ENCODE measurements at regions not wholly inside any gene's neighbourhood (a gene's known extent, or its start where the extent isn't known, plus 50 kb on each side); places are given as distances from the start of the nearest gene placed in this dataset.
A peak's percentile ranks its signal among the peaks of the same experiment; 100 is the strongest.

DNA sequence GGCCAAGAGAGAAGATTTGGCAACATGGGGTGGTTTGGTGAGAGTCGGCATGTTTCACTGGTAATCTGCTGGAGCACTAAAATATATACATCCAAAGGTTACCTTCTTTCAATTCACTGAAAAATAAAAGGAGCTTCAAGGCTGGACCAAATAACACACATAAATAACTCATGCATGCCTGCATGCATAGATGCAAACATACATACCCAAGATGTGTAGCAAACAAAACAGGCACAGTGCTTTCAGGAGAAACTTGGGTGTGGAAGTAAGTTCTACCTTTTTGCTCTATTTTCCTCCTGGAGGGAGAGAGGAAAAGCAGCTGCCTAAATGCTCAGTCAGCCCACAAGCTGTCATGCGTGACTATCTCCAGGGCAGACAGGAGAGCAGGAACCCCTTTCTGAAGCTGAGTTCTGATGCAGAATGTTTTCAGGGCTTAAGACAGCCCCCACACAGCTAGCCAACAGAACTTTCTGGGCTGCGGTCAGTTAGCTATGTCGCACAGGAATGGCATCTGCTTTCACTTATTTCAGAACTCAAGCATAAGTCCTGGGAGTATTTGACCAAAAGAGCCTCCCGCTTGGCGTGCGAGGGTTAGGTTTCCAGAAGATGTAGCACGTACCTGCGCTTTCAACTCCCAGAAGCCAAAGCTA lies 166.2 kb downstream of the TOMM20 start:
- no peak overlapping the region for H3K4me3 Mint-ChIP-seq (ENCODE audit: unreplicated experiment)
- no peaks in the 10 kb centered on the region for H3K36me3 Mint-ChIP-seq (ENCODE audit: insufficient read depth, unreplicated experiment)
- POLR2A ChIA-PET = interaction anchor here (0.6 to 2.2 kb wide), 15 partner anchors 9 to 1658 kb away, joined by 3 to 13 read pairs (median 5); no protein-coding TSS in a partner anchor
- no peaks in the 10 kb centered on the region for H3K27me3 Mint-ChIP-seq (ENCODE audit: insufficient read depth, unreplicated experiment)
- DNase-seq (ENCODE audit: unreplicated experiment) = peak; percentile 80
- no TSS peak for BruUV-seq (replicated peaks)
- intact Hi-C loops (cut with micrococcal nuclease) = loop anchor here (2.0 kb wide), 2 partner anchors 34 to 36 kb away; no protein-coding TSS in a partner anchor
- TF ChIP-seq, protein P1, sequence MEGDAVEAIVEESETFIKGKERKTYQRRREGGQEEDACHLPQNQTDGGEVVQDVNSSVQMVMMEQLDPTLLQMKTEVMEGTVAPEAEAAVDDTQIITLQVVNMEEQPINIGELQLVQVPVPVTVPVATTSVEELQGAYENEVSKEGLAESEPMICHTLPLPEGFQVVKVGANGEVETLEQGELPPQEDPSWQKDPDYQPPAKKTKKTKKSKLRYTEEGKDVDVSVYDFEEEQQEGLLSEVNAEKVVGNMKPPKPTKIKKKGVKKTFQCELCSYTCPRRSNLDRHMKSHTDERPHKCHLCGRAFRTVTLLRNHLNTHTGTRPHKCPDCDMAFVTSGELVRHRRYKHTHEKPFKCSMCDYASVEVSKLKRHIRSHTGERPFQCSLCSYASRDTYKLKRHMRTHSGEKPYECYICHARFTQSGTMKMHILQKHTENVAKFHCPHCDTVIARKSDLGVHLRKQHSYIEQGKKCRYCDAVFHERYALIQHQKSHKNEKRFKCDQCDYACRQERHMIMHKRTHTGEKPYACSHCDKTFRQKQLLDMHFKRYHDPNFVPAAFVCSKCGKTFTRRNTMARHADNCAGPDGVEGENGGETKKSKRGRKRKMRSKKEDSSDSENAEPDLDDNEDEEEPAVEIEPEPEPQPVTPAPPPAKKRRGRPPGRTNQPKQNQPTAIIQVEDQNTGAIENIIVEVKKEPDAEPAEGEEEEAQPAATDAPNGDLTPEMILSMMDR (IDR thresholded peaks at IDR 0.05; ENCODE audit: unreplicated experiment) = no peak
- peak overlapping the region; percentile 28 for H3K27ac Mint-ChIP-seq (ENCODE audit: low read depth, unreplicated experiment)
- no peaks in the 10 kb centered on the region for H3K9me3 Mint-ChIP-seq (ENCODE audit: unreplicated experiment)
- peaks cover 41% of the 10 kb centered on the region for H3K4me1 Mint-ChIP-seq (ENCODE audit: insufficient read depth, unreplicated experiment)
- CTCF ChIA-PET = interaction anchor here (0.5 to 1.4 kb wide), 9 partner anchors 8 to 463 kb away, joined by 3 read pairs; no protein-coding TSS in a partner anchor

DNA sequence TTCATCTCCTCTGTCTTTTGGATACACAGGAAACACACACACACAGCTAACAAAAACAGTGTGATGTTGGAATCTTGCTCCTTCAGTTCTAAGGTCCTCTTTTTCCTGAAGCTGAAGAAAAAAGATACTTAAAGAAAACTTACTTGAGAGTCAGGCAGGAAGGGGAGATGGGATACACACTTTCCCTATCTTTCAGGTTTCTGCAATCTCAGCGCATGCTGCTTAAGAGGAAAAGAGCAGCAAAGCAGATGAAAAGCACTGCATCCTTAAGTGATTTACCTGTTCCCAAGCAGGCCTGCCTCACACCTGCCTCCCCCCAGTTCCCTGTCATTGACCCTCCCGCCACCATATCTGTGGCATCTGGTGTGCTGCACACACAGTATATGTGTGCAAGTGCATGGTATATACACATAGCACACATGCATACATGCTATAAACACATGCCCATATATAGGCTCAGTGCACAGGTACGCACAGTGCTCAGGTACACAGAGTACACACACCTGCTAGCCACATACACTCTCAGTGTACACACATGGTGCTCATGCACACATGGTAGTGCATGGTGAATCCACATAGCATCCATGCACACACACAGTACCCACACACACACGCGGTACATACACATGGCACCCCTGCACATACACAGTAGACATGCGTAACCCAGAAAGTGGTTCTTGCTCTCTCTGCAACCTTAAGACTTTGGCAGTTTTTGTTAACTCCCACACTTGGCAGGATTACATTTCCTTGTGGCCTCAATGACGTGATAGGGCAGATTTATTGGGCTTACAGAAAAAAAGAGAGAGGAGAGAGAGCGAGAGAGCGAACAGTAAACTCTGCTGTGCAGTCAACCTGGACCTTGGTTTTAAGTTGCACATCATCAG lies 166.9 kb downstream of the TOMM20 start:
- Mint-ChIP-seq H3K4me1 (ENCODE audit: insufficient read depth, unreplicated experiment) (peaks cover 48% of the 10 kb centered on the region), H3K36me3 (ENCODE audit: insufficient read depth, unreplicated experiment) (no peaks in the 10 kb centered on the region), H3K4me3 (ENCODE audit: unreplicated experiment) (no peak overlapping the region), H3K27me3 (ENCODE audit: insufficient read depth, unreplicated experiment) (no peaks in the 10 kb centered on the region), H3K27ac (ENCODE audit: low read depth, unreplicated experiment) (peak overlapping the region; percentile 28), H3K9me3 (ENCODE audit: unreplicated experiment) (no peaks in the 10 kb centered on the region)
- peak; percentile 87 for DNase-seq (ENCODE audit: unreplicated experiment)
- BruUV-seq (replicated peaks) = no TSS peak
- TF ChIP-seq, protein P1 (IDR thresholded peaks at IDR 0.05; ENCODE audit: unreplicated experiment) = no peak
- ChIA-PET CTCF (interaction anchor here (0.6 to 1.4 kb wide), 6 partner anchors 7 to 480 kb away, joined by 3 to 4 read pairs (median 3); no protein-coding TSS in a partner anchor), POLR2A (interaction anchor here (0.6 to 2.2 kb wide), 9 partner anchors 10 to 349 kb away, joined by 3 to 13 read pairs (median 6); no protein-coding TSS in a partner anchor)
- intact Hi-C loops (cut with micrococcal nuclease) = loop anchor here (2.0 kb wide), 2 partner anchors 35 kb away; no protein-coding TSS in a partner anchor

DNA sequence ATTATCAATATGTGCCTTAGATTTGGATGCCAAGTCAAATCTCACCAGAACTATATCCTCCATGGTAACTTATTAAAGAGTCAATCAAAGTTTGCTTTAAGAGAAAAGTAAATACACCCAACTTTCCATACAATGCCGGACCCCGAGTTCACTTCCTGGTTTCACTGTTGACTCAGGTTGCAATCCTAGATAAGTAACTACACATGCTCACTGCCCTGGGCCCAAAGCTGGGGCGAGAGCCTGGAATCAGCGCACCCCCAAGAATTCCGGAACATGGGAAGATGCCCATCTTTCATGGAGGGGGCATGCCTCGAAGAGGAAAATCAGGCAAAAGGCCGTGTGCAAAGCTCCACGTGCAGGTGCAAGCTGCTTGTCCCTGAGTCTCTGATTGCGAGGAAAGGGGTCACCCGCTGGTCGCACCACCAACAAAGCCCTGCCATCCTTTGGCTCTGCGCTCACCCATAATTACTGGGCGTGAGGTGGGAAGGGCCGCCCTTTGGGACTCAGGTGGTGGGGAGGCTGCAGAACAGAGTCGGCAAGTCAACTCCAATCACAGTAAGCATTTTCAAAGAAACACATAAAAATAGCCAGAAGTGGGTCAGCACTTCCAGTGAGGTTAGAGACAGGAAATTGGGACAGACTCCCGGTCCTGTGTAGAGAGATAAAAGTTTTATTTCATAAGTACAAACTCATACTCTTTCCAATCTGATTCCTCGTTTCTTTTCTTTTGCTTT lies 167.7 kb downstream of the TOMM20 start:
- BruUV-seq (replicated peaks) = no TSS peak
- ChIA-PET CTCF (interaction anchor here (0.6 kb wide), 2 partner anchors 181 to 481 kb away, joined by 3 to 4 read pairs; no protein-coding TSS in a partner anchor), POLR2A (interaction anchor here (0.6 to 1.9 kb wide), 3 partner anchors 11 to 120 kb away, joined by 3 to 6 read pairs (median 3); no protein-coding TSS in a partner anchor)
- DNase-seq (ENCODE audit: unreplicated experiment) = no peak
- TF ChIP-seq, protein P1 (IDR thresholded peaks at IDR 0.05; ENCODE audit: unreplicated experiment) = no peak
- no peak overlapping the region for H3K27ac Mint-ChIP-seq (ENCODE audit: low read depth, unreplicated experiment)
- no peak overlapping the region for H3K4me3 Mint-ChIP-seq (ENCODE audit: unreplicated experiment)
- H3K36me3 Mint-ChIP-seq (ENCODE audit: insufficient read depth, unreplicated experiment) = no peaks in the 10 kb centered on the region
- no peaks in the 10 kb centered on the region for H3K9me3 Mint-ChIP-seq (ENCODE audit: unreplicated experiment)
- no peaks in the 10 kb centered on the region for H3K27me3 Mint-ChIP-seq (ENCODE audit: insufficient read depth, unreplicated experiment)
- intact Hi-C loops (cut with micrococcal nuclease) = no loop called here
- peaks cover 48% of the 10 kb centered on the region for H3K4me1 Mint-ChIP-seq (ENCODE audit: insufficient read depth, unreplicated experiment)
